ENCODE measurements at regions not wholly inside any gene's neighbourhood (a gene's known extent, or its start where the extent isn't known, plus 50 kb on each side); places are given as distances from the start of the nearest gene placed in this dataset.
"Not testable (repeated sequence)": the region's sequence is repeated elsewhere in the genome, so short reads cannot be mapped to it uniquely, and the experiment has no call there.

DNA sequence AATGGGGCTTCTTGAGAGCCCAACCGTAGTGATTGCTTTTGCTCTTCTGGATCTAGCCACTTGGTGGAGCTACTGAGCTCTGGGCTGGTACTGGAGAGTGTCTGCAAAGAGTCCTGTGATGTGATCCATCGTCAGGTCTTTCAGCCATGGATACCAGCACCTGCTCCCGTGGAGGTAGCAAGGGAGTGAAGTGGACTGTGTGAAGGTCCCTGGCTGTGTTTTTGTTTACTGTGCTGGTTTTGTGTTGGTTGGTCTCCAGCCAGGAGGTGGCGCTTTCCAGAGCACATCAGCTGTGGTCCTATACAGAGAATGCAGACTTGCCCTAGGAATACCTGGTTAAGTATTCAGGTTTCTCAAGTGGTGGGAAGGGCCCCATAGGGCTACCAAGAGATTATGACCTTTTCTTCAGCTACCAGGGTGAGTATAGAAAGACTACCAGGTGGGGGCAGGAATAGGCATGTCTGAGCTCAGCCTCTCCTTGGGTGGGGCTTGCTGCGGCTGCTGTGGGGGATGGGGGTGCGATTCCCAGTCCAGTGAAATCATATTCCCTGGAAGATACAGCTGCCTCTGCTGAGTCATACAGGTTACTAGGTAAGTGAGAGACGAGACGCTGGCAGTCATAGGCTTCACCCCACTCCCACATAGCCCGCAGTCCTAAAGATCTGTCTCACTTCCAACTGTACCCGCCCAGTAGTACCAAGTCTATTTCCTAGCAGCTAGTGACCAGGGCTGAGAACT, 733.7 kb downstream of the ZNF385D start:
- no peak for DNase-seq

DNA sequence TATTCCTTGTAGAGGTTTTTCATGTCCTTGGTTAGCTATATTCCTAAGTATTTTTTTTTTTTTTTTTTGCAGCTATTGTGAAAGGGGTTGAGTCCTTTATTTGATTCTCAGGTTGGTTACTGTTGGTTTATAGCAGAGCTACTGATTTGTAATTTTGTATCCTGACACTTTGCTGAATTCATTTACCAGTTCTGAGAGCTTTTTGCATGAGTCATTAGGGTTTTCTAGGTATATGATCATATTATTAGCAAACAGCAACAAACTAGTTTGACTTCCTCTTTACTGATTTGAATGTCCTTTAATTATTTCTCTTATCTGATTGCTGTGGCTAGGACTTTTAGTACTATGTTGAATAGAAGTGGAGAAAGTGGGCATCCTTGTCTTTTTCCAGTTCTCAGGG, 737.4 kb downstream of the ZNF385D start:
- no peak for DNase-seq

DNA sequence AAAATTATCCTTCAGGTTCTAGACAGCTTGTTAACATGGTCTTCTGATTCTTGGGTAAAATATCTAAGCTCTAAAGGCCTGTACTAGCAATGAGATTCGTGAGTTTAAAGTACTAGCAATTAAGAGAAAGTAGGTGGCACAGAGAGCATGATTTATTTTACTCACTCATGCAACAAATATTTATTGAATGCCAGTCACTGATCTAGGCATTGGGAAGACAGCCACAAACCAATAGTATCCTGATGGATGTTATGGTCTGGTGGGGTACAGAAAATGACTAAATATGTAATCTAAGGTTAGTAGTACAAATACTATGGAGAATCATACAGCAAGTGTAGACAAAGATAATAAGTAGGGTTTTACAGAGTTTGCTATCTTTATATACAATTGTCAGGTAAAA, 751.3 kb downstream of the ZNF385D start:
- no peak for DNase-seq

DNA sequence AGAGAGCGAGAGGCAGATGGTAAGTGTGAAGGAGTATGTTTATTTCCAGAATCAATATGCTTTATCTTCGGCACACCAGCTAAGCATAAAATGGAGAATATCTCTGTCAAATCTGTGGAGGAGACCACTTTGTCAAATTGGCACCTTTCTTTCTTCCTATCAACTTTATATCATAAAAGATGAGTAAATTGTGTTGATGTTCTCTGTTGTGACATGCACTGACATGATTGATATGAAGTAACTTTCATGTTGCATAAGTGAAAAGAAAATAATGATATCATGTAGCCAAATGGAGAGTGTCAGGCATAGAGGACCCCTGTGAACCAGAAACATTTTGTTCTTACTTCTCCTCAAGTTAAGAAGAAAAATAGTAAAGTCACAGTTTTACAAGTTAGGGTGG, 753.8 kb downstream of the ZNF385D start:
- no peak for DNase-seq

DNA sequence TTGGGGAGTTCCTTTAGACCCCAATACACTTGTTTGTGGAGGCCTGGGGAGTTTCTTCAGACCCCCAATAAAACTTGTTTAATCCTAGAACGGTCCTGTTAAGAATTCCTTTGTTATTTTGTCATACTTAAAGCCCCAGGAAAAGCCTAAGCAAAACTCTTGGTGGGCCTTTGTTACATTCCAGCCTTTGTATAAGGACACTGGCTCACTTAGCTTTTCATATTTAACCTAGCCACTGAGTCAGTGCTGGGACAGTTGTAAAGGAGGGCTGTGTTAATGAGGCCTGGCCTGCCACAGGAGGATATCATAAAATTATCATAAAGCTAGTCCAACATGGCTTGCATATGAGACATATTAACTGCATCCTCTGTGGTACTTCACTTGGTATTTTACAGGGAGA, 760.1 kb downstream of the ZNF385D start:
- no peak for DNase-seq

DNA sequence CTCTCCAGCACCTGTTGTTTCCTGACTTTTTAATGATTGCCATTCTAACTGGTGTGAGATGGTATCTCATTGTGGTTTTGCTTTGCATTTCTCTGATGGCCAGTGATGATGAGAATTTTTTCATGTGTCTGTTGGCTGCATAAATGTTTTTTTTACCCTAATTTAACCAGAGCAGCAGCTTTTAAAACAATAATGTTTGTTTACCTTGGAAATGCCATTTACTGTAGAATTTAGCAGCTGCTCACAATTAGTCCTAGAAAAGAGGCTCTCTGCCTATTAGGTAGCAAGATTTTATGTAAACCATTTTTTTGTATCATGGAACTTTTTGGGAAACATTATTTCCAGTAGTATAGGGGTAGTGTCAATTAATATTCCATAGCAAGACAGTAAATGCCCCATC, 761.4 kb downstream of the ZNF385D start:
- not testable (repeated sequence) for DNase-seq

DNA sequence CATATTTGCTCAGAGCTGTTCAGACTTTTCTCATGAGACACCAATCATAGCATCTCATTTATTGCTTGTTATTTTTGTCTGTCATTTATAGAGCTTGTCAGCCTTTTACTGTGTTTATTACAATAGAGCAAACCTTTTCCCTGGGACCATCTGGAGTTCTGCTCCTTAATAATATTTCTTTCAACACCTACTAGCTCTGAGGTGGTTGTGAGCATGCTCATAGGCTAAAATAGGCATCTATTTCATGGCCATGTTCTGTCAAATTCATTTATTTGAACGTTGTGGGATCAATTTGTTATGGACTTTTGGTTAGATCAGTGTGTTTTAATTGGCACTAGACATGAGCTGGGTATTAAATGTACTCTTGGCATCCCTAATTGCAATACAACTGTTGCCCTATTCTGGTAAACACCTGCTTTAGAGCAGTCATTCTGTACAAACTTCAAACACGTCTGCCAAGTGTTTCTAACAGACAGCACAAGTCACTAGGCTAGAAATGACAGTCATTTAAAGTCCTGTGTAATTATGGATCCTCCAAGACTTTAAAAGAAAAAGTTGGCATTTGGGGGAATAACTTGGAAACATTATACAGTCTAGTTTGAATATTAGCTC, 766.3 kb downstream of the ZNF385D start:
- DNase-seq, result no peak

DNA sequence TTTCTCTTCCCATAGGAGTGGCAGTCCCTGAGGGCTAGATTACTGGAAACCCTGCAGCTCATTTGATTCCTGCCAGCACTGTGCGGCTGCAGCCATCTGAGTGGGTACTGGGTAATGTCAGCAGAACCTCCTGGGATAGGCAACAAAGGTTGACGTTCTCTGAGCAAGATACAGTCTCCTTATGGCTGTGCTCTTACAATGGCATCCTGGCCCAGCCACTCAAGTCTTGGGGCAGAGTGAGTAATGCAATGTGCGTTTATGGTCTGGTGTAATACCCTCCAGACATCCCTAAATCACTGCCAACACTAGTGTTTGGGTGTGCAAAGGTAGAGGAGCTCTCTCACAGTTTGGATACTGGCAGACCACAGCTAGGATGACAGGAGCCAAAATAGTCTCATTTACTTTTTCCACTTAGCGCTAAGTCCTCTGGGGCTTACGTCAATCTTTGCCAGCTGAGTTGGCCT, 775.8 kb downstream of the ZNF385D start:
- DNase-seq, result no peak

DNA sequence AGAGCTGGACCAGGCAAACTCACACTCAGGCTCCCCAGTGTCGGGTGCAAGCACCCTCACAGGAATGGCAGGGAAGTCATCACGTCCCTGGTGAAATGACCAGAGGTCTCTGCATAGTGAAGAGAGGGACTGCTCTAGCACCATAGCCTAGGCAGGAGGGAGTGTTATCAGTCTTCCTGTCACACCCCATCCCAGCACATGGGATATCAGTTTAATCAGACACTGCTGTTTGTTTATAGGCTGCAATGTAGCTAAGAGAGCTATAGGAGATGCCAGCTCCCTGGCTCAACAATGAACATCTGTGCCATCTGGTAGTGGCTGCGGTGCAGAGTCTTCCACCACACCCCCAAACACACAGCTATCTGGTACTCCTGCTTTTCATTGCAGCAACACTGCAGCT, 776.6 kb downstream of the ZNF385D start:
- DNase-seq, result no peak

DNA sequence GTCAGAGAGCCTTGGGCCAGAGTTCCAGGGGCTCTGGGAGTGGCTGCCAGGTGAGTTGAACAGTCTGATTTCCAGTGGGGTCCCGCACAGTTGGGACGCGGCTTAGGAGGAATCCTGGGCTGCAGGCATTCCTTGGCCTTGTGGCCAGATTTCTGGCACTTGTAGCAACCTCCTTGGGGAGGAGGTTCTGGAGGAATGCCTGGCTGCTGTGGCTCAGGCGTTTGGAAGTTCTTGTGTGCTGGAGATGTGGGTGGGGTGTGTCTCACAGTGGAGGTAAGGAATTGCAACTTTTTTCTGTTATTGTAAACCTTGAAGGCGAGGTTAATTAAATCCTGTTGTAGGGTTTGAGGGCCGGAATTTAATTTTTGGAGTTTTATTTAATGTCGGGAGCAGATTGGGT, 780.2 kb downstream of the ZNF385D start:
- DNase-seq, result not testable (repeated sequence)

DNA sequence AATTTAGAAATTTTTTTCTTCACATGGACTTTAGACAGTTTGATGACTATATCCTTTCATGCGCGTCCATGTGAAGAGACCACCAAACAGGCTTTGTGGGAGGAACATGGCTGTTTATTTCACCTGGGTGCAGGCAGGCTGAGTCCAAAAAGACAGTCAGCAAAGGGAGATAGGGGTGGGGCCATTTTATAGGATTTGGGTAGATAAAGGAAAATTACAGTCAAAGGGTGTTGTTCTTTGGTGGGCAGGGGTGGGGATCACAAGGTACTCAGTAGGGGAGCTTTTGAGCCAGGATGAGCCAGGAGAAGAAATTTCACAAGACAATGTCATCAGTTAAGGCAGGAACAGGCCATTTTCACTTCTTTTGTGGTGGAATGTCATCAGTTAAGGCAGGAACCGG, 781.5 kb upstream of the SGO1 start:
- not testable (repeated sequence) for DNase-seq

DNA sequence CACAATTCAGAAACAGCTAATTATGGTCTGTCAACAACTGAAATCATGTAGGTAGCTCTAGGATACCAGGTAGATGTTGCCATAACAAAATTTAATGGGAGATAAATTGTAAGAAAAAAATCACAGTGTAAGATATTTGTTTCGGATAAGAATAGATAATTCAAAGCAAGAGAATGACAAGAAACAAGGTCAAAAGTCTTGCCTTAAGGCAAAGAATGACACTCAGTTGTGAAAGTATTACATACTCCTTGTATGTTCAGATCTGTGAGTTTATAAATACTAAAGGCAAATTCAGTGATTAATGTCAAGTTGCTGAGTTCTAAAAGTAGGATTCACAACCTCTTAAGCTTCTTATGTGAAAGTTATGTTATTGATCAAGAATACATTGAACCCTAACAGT, 772.2 kb upstream of the SGO1 start:
- DNase-seq, result no peak

DNA sequence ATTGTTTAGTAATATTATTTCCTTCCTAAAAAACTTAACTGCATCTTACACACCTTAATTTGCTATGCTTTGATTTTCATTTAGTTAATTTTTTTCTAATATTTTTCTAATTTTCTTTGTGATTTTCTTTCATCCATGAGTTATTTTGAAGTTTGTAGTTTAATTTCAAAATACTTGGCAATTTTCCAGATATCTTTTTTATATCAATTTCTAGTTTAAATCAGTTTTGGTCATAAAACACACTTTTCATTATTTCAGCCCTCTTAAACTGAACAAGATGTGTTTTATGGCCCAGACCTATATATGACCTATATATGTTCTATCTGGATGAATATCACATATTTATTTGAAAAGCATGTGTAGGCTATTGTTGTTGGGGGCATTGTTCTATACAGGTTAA, 759.9 kb upstream of the SGO1 start:
- DNase-seq, result no peak

DNA sequence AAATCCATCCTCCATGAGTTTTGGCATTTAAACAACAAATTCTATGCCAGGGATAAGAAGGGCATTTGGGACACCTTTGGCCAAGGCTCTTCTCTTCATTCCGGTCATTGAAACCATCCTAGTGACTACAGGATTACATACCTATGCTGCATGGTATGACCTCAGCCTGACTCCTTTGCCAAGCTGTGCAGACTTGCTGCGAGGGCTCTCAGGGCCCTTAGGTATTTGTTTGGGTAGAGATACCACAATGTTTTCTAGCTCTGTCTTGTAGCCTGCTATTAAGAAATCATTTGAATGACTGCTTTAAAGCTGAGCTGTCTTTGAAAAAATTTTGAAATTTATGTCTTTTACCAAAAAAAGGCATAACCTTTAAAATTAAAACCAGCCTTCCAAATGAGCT, 749.8 kb upstream of the SGO1 start:
- DNase-seq, result no peak

DNA sequence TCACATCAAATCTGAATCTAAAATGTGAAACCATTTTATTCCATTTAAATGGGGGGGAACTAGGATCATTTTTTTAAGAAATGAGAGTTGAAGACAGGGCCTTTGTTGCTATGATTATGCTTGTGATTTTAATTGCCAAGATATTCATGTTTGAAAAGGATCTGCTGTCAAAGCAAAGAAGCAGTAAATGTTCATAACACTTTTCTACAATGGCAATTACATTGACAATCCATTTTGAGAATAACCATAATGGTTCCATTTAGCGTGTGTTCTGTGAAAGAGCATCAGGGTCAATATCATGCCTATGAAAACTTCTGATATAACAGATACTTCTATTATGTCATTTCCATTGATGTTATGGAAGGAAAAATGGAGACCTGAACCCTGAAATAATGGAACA, 745.8 kb upstream of the SGO1 start:
- no peak for DNase-seq

DNA sequence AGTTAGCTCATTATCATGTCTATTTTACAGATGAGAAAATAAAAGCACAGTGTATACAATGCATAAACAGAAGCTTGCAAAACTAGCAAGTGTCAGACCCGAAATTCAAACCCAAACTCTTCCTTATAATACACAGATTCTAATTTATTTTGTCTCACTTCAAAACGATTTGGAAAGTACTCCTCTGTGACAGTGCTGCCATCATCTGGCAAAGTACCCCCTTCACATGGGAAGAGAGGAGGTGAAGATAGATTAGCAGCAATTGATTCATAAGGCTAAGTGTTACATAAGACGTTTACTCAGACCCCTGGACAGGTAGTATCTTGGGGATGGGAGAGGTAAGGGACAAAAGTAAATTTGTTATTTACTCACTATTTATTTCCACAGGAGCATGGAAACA, 744.0 kb upstream of the SGO1 start:
- peak; percentile 61 to 68 for DNase-seq

DNA sequence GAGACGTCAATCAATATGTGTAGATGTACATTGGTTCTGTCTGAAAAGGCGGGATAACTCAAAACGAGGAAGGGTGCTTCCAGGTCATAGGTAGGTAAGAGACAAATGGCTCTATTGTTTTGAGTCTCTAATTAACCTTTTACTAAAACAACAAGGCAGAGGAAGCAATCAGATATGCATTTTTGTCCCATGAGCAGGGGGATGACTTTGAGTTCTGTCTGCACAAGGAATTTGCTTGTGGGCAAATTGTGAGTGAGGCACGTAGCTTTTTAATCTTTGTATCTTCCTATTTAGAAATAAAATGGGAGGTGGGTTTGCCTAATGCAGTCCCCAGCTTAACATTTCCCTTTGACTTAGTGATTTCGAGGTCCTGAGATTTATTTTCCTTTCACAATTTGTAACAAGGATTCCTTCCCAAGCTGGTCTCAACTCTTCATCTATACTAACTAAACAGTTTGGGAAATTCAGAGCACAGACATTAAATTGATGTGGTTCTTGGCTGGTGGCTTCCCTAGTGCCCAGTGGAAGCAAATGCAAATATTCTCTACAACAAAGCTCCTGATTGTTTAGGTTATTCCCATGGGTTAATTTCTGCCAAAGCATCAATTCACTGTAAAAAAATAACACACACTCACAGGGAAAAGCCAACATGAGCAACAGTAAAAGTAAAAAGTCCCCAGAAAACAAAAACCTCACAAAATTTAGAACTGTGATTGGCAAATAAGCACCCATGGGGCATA, 738.8 kb upstream of the SGO1 start:
- no peak for DNase-seq

DNA sequence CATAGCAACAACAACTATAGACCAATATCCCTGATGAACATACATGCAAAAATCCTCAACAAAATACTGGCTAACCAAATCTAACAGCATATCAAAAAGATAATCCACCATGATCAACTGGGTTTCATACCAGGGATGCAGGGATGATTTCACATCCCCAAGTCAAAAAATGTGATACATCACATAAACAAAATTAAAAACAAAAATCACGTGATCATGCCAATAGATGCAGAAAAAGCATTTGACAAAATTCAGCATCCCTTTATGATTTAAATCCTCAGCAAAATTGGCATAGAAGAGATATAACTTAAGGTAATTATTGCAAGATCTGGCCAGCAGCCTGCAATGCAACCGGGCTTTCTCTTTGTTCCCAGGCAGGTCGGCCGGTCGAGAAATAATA, 735.1 kb upstream of the SGO1 start:
- not testable (repeated sequence) for DNase-seq

DNA sequence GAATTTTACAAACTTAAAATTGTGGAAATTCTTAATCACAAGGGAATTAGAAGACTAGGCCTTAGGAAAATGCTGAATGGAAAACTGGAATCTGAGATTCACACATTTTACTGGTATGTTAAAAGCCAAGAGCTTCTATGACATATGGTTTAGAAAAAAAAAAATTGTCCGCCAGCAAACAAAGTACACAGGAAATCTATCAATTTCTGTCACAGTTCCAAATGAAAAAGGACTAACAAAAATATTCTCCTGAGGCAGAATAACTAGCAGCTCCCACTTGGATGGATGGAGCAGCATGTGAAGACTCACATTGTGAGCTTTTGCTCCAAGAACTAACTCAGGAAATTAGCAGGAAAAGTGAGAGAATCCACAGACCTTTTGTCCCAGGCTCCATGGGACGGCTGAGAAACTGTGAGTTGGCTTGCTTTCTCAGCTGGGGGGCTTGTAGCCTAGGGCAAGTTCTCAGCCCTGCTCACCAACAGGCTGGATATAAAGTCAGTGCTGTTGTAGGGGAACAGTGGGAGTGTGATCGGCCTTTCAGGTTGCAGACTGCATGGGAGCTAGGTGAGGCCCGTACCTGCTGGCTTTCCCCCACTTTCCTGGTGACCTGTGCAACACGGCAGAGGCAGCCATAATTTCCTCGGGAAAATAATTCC, 731.1 kb upstream of the SGO1 start:
- no peak for DNase-seq

DNA sequence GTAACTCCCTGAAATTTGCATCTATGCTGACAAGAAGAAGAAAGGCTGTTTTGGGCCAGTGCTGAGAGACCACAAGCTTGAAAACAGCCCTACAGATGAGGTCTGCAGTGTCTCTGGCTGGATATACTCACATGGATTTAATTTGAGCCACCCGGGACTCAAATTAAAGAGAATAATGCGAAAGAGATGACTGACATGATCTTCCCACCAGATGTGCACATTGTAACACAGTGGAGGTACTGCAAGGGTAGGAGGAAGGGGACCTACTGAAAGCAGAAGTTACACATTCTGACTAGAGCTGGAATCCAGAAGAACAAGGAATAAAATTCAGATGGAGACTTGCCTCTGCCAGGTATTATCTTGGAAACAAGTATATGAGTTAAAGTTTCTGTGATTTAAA, 728.3 kb upstream of the SGO1 start:
- DNase-seq, result no peak

DNA sequence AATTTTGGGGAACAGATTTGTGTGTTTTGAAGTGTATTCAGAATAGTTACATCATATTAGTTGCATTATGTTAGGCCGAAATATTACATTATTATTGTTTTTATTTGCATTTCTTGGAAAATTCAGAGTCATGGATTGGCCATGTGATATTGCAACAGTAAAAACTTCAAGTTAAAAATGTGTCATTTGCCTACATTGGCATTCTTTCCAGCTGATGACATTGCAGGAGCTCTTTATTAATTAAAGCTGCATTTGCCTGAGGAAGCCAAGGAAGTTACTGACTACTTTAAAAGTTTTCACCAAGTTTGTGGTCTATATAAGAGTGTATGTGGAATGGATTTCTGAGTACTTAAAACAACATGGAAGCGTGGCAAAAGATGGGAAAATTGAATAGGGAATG, 726.4 kb upstream of the SGO1 start:
- DNase-seq, result no peak

DNA sequence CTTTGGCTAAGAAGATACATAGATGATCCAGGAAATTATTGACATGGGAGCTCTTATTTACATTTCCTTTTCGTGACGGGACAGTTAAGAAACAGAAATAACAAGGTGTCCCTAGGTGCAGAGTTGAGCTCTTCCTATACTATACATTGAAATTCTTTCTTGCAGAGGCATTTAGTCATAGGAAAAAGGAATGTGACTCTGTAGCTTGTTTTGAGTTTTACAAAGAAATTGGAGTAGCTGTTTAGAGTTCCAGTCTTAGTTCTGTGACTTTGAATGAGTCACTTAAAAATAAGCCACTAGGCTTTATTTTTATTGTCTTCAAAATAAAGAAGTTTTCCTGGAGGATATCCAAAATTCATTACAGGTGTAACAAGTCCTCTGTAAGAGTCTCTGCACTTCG, 723.5 kb upstream of the SGO1 start:
- DNase-seq, result no peak

DNA sequence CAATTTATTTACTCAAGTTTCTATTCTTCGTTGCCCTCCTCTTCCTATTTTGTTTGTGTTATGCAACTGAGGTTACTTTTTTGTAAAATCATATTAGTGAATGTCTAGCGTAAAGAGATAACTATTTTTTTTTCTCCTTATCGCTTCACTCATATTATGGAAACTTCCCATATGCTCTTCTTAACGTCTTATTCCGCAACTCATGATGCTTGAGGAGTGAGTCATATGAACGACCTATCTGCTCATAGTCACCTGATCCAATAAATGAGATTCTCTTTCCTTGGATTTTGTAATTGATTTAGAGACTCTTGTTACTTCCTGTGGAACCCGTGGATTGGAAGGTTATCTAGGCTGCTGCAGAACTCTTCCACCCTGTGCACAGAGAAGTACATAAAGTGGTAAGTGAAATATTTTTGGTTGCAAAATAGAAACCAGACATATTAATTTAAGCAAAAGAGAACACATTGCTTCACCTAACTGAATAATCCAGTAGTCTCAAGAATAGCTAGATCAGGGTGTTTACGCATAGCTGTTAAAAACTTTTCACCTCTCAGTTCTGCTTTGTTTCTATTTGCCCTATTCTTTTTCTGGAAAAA, 719.3 kb upstream of the SGO1 start:
- DNase-seq, result no peak
